ENCODE measurements at regions not wholly inside any gene's neighbourhood (a gene's known extent, or its start where the extent isn't known, plus 50 kb on each side); places are given as distances from the start of the nearest gene placed in this dataset.

- Mint-ChIP-seq H3K27me3 (no peaks in the 10 kb centered on the region), H3K36me3 (no peaks in the 10 kb centered on the region), H3K4me3 (no peak overlapping the region), H3K4me1 (ENCODE audit: unreplicated experiment) (peaks cover 31% of the 10 kb centered on the region), H3K9me3 (no peaks in the 10 kb centered on the region), H3K27ac (no peak overlapping the region)
- TF ChIP-seq CTCF (conservative IDR thresholded peaks at IDR 0.05): no peak
- DNase-seq (ENCODE audit: extremely low spot score, unreplicated experiment): peak; percentile 60
These were observed 108.1 kb upstream of the IER5L start for GRCh38 chr9:129285979-129286772.

DNA sequence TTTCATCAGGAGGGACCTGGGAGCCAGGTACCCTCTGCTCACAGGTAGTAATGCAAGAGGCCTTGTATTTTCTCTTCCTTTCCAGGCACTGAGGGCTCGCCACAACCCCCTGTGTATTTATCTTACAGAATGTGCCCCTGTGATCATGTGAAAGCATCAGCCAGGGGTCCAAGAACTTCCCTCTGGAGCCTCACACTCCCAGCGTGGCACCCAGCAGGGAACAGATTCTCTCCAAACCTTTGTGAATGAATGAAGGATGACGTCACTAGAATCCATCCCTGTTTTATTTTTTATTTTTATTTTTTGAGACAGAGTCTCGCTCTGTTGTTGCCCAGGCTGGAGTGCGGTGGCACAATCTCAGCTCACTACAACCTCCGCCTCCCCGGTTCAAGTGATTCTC lies 107.3 kb upstream of the IER5L start:
- peaks cover 31% of the 10 kb centered on the region for H3K4me1 Mint-ChIP-seq (ENCODE audit: unreplicated experiment)
- no peak overlapping the region for H3K27ac Mint-ChIP-seq
- H3K9me3 Mint-ChIP-seq: no peaks in the 10 kb centered on the region
- no peaks in the 10 kb centered on the region for H3K36me3 Mint-ChIP-seq
- no peak for TF ChIP-seq CTCF (conservative IDR thresholded peaks at IDR 0.05)
- no peak overlapping the region for H3K4me3 Mint-ChIP-seq
- H3K27me3 Mint-ChIP-seq: no peaks in the 10 kb centered on the region
- DNase-seq (ENCODE audit: extremely low spot score, unreplicated experiment): peak; percentile 34

DNA sequence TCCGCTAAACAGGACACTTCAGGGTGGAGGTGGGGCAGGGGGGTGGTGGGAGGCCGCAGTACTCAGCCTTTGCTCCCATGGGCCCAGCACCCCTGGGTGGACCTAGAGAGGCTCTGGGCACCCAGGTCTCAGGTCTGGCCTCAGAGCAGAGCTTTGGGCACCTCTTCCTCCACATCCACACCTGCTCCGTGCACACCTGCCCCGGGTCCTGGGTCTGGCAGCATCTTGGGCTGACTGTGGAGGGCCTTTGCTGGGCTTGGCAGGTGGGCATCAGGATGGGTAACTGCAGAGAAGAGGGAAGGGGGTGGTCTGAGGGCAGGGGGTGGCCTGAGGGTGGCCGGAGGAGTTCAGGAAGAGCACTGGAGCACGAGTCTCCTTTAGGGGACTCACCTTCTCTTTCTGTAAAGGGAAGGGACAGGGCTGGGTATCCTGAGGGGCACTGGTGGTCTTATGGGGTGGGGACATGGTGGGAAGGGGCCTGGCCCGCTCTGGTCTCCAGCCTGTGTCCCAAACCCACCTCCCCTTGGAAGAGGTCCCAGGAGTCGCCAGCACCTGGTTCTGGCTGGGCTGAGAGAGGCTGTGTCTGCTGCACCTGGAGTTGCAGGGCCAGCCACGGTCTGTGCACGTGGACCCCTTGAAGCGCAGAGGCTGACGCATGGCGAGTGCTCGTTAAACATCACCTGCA lies 106.7 kb upstream of the IER5L start:
- Mint-ChIP-seq H3K27ac (no peak overlapping the region), H3K4me1 (ENCODE audit: unreplicated experiment) (peaks cover 31% of the 10 kb centered on the region), H3K36me3 (no peaks in the 10 kb centered on the region), H3K4me3 (no peak overlapping the region), H3K9me3 (no peaks in the 10 kb centered on the region), H3K27me3 (no peaks in the 10 kb centered on the region)
- peak; percentile 62 for DNase-seq (ENCODE audit: extremely low spot score, unreplicated experiment)
- no peak for TF ChIP-seq CTCF (conservative IDR thresholded peaks at IDR 0.05)

DNA sequence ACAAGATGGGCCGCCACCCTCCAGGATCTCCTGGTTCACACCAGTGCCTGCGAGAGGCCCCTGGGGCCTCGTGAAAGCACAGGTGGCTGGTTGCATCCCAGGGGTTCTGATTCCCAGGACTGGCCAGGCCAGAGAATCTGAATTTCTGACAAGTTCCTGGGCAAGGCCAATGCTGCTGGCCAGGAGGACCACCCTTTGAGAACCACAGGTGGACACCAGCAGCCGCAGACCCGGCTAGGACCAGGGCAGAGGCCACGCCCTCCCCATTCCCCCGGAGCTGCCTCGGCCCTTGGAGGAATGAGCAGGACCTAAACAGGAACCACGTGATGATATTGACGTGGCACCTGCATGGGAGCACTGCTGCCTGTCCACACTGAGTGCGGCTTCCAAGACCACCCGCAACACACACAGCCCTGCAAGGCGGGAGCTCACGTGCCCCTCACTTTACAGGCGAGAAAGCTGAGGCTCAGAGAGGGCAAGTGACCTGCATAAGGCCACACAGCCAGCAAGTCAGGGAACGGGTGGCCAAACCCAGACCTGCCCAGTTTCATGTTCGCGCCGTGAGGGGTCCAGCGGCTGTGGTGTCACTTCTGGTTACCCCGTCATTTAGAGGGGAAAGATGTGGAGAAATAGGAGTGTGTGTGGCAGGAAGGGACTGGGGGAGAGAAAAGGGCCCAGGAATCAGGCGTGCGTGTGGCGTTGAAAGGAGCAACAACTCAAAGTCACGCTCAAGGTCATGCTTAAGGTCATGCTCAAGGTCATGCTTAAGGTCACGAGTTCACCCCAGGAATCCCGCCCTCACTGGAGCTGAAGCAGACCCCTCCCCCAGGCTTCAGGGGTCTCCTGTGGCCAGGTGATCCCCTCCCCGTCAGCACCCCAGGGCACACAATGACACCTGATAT lies 105.9 kb upstream of the IER5L start:
- no peaks in the 10 kb centered on the region for H3K36me3 Mint-ChIP-seq
- TF ChIP-seq CTCF (conservative IDR thresholded peaks at IDR 0.05): no peak

DNA sequence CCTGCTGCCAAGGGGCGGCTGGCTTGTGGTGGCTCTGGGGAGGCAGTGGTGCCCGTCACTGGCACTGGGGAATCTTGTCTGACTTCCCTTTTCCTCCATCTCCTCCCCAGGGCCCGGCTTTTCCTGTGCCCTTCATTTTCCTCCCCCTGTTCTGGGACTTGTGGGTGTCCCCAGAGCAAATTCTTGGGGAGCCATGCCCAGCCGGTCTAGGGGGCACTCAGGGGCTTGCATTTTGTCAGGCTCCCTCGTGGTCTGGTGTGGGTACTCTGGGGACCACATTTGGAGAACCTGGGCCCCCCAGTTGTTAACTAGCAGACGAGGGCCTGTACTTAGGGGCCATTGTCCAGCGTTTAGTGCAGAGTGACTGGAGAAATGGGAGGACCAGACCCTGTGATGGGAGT lies 105.2 kb upstream of the IER5L start:
- Mint-ChIP-seq H3K27me3 (no peaks in the 10 kb centered on the region), H3K4me1 (ENCODE audit: unreplicated experiment) (peaks cover 30% of the 10 kb centered on the region), H3K9me3 (no peaks in the 10 kb centered on the region), H3K36me3 (no peaks in the 10 kb centered on the region), H3K27ac (no peak overlapping the region), H3K4me3 (no peak overlapping the region)
- TF ChIP-seq CTCF (conservative IDR thresholded peaks at IDR 0.05): no peak
- DNase-seq (ENCODE audit: extremely low spot score, unreplicated experiment): peak; percentile 53

More for the DNA sequence above, 105.9 kb upstream of the IER5L start:
- Mint-ChIP-seq H3K4me1 (ENCODE audit: unreplicated experiment) (peaks cover 26% of the 10 kb centered on the region), H3K9me3 (no peaks in the 10 kb centered on the region), H3K27ac (no peak overlapping the region), H3K27me3 (no peaks in the 10 kb centered on the region), H3K4me3 (no peak overlapping the region)
- DNase-seq (ENCODE audit: extremely low spot score, unreplicated experiment): peak; percentile 65
